ENCODE measurements at regions not wholly inside any gene's neighbourhood (a gene's known extent, or its start where the extent isn't known, plus 50 kb on each side); places are given as distances from the start of the nearest gene placed in this dataset.
"Not testable (repeated sequence)": the region's sequence is repeated elsewhere in the genome, so short reads cannot be mapped to it uniquely, and the experiment has no call there.

GRCh38 chr6:147441751-147442150, 66.7 kb upstream of the SAMD5 start:
- ChIA-PET CTCF (no interaction called here), POLR2A (no interaction called here)

GRCh38 chr6:147447835-147448611, 60.5 kb upstream of the SAMD5 start:
- CTCF ChIA-PET: no interaction called here
- POLR2A ChIA-PET: no interaction called here

- CTCF ChIA-PET: interaction anchor here (0.7 kb wide), 1 partner anchor 213 kb away, joined by 4 read pairs; no protein-coding TSS in a partner anchor
Measured at GRCh38 chr6:147448775-147449174, 59.7 kb upstream of the SAMD5 start.

GRCh38 chr6:147449405-147450161, 58.9 kb upstream of the SAMD5 start:
- ChIA-PET POLR2A (no interaction called here), CTCF (interaction anchor here (0.7 kb wide), 1 partner anchor 214 kb away, joined by 4 read pairs; no protein-coding TSS in a partner anchor)

More at GRCh38 chr6:147448775-147449174, 59.7 kb upstream of the SAMD5 start:
- POLR2A ChIA-PET: no interaction called here

GRCh38 chr6:147453361-147453760, 55.1 kb upstream of the SAMD5 start:
- ChIA-PET POLR2A (no interaction called here), CTCF (no interaction called here)

- CTCF ChIA-PET, POLR2A ChIA-PET: not testable (repeated sequence)
Measured at GRCh38 chr6:147454862-147455261, 53.6 kb upstream of the SAMD5 start.

Measured in activated CD8-positive, alpha-beta memory T cell treated with anti-CD3 and anti-CD28 coated beads for 36 hours (primary cell).